ENCODE measurements at regions not wholly inside any gene's neighbourhood (a gene's known extent, or its start where the extent isn't known, plus 50 kb on each side); places are given as distances from the start of the nearest gene placed in this dataset.

DNA sequence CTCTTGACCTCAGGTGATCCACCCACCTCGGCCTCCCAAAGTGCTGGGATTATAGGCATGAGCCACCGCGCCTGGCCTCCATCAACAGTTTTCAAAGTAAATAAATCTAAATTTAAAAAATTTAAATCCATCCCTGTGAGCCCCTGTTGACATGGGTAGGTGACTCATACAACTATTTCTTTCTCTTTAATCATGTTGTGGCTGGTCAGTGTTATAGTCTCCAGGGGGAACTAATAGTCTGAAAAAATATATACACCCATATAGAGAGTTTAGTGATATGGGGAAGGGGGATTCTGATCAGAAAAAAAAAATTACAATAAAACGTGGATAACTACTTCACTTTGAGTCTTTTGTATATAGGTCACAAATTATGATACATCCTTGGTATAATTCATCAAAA, 159.2 kb downstream of the ZNF608 start:
- Histone ChIP-seq H3K4me1 (ENCODE audit: control insufficient read depth, insufficient read depth, low read length) (peaks cover 8% of the 10 kb centered on the region), H3K9ac (ENCODE audit: low read length) (no peak overlapping the region), H3K27me3 (ENCODE audit: control insufficient read depth, insufficient read depth, low read length) (no peaks in the 10 kb centered on the region), H3K9me3 (ENCODE audit: control insufficient read depth, low read length) (no peaks in the 10 kb centered on the region), H3K36me3 (ENCODE audit: control insufficient read depth, insufficient read depth, low read length) (no peaks in the 10 kb centered on the region), H3K4me3 (ENCODE audit: low read length) (no peak overlapping the region)

DNA sequence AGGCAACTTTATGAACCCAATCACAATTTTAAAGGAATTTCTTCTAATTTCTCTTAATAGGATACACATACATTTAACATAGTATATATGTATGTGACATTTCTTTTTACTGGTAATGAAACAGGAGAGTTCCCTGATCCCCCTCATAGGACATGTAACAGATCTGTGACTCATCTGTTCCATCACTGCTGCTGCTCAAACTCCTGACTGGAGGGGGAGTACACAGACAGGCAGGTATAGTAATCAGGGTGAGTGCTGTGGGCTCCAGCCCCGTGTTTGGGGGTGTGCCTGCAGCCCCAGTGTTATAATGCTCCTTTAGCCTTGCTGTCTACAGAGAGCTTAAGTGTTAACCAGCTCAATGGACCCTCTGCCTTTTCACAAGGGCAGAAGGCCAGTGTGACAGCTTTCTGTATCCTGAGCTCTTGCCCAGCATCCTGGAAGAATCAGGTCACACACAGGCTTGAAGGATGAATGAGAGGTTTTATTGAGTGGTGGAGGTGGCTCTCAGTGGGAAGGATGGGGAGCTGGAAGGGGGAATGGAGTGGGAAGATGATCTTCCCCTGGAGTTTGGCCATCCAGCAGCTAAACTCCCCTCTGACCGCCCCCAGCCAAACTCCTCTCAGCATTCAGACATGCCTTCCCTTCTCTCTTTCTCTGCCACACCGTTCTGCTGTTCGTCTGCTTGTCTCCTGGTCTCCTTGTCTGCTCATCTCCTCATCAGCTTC, 161.3 kb downstream of the ZNF608 start:
- Histone ChIP-seq H3K9ac (ENCODE audit: low read length) (no peak overlapping the region), H3K4me1 (ENCODE audit: control insufficient read depth, insufficient read depth, low read length) (peaks cover 22% of the 10 kb centered on the region), H3K36me3 (ENCODE audit: control insufficient read depth, insufficient read depth, low read length) (no peaks in the 10 kb centered on the region), H3K4me3 (ENCODE audit: low read length) (no peak overlapping the region), H3K27me3 (ENCODE audit: control insufficient read depth, insufficient read depth, low read length) (no peaks in the 10 kb centered on the region), H3K9me3 (ENCODE audit: control insufficient read depth, low read length) (no peaks in the 10 kb centered on the region)

- Histone ChIP-seq H3K4me1 (ENCODE audit: control insufficient read depth, insufficient read depth, low read length) (peaks cover 22% of the 10 kb centered on the region), H3K27me3 (ENCODE audit: control insufficient read depth, insufficient read depth, low read length) (no peaks in the 10 kb centered on the region), H3K9me3 (ENCODE audit: control insufficient read depth, low read length) (no peaks in the 10 kb centered on the region), H3K4me3 (ENCODE audit: low read length) (no peak overlapping the region), H3K9ac (ENCODE audit: low read length) (no peak overlapping the region), H3K36me3 (ENCODE audit: control insufficient read depth, insufficient read depth, low read length) (no peaks in the 10 kb centered on the region)
These were observed 162.7 kb downstream of the ZNF608 start for GRCh38 chr5:124583469-124584350.

DNA sequence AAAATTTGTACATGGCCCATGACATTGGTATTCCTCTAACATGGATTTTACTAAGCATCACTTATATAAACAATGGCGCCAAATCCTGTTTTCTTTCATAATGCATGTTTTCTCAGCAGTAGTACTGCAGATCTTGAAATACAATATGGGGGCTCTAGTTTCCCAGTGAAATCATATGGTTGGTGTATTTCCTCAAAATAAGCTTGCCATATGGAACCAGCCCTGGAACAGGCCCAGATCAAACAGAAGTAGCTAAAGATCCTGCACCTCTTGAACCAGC, 163.9 kb downstream of the ZNF608 start:
- H3K9me3 ChIP-seq (ENCODE audit: control insufficient read depth, low read length) = no peaks in the 10 kb centered on the region
- H3K9ac ChIP-seq (ENCODE audit: low read length) = no peak overlapping the region

GRCh38 chr5:124581738-124582560, 164.5 kb downstream of the ZNF608 start:
- H3K9ac ChIP-seq (ENCODE audit: low read length) = no peak overlapping the region

More for the DNA sequence above, 163.9 kb downstream of the ZNF608 start:
- no peaks in the 10 kb centered on the region for H3K36me3 ChIP-seq (ENCODE audit: control insufficient read depth, insufficient read depth, low read length)
- no peaks in the 10 kb centered on the region for H3K27me3 ChIP-seq (ENCODE audit: control insufficient read depth, insufficient read depth, low read length)
- H3K4me3 ChIP-seq (ENCODE audit: low read length) = no peak overlapping the region
- H3K4me1 ChIP-seq (ENCODE audit: control insufficient read depth, insufficient read depth, low read length) = peaks cover 22% of the 10 kb centered on the region

DNA sequence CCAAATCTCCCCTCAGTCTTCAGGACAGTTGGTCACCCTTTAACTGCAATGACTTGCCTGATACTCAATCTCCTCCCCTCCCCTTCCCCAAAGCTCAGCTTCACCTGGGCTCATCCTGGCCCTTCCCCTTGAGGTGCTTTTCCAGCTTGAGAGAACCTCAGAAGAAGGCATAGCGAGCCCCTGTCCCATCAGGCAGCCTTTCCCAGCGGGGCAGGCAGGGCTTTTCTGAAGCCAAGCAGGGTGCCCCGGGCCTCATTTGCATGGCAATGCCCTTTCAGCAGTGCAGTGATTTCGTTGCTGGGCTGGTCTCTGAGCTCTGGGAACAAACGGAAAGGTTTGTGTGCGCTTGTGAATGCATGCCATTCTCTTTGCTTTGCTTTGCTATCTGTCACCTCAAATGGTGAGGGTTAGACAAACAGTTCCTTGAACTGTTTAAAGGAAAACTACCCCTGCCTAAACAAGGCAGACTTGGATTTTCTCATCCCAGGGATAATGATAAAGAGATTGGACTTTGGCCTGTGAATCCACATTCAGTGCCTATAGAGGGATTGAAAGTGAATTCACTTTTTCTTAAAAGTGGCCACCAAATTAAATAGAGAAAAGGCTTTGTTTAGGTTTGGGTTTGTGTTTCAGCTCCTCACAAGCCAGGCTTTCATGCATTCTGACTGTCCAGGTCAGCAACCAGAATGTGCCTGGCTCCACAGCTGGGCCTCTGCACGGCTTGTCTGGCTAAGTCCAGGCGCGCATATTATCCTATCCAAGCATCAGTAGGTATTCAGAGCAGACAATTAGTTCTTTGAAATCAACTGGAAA, 165.3 kb downstream of the ZNF608 start:
- Histone ChIP-seq H3K36me3 (ENCODE audit: control insufficient read depth, insufficient read depth, low read length) (no peaks in the 10 kb centered on the region), H3K4me3 (ENCODE audit: low read length) (no peak overlapping the region), H3K27me3 (ENCODE audit: control insufficient read depth, insufficient read depth, low read length) (no peaks in the 10 kb centered on the region), H3K9me3 (ENCODE audit: control insufficient read depth, low read length) (no peaks in the 10 kb centered on the region), H3K4me1 (ENCODE audit: control insufficient read depth, insufficient read depth, low read length) (peaks cover 26% of the 10 kb centered on the region), H3K9ac (ENCODE audit: low read length) (no peak overlapping the region)

More at GRCh38 chr5:124581738-124582560, 164.5 kb downstream of the ZNF608 start:
- H3K27me3 ChIP-seq (ENCODE audit: control insufficient read depth, insufficient read depth, low read length) = no peaks in the 10 kb centered on the region
- no peak overlapping the region for H3K4me3 ChIP-seq (ENCODE audit: low read length)
- no peaks in the 10 kb centered on the region for H3K9me3 ChIP-seq (ENCODE audit: control insufficient read depth, low read length)
- peaks cover 22% of the 10 kb centered on the region for H3K4me1 ChIP-seq (ENCODE audit: control insufficient read depth, insufficient read depth, low read length)
- no peaks in the 10 kb centered on the region for H3K36me3 ChIP-seq (ENCODE audit: control insufficient read depth, insufficient read depth, low read length)

GRCh38 chr5:124580512-124580911, 165.9 kb downstream of the ZNF608 start:
- H3K27me3 ChIP-seq (ENCODE audit: control insufficient read depth, insufficient read depth, low read length) = no peaks in the 10 kb centered on the region
- H3K4me1 ChIP-seq (ENCODE audit: control insufficient read depth, insufficient read depth, low read length) = peaks cover 27% of the 10 kb centered on the region
- no peak overlapping the region for H3K9ac ChIP-seq (ENCODE audit: low read length)
- H3K4me3 ChIP-seq (ENCODE audit: low read length) = no peak overlapping the region
- H3K36me3 ChIP-seq (ENCODE audit: control insufficient read depth, insufficient read depth, low read length) = no peaks in the 10 kb centered on the region
- no peaks in the 10 kb centered on the region for H3K9me3 ChIP-seq (ENCODE audit: control insufficient read depth, low read length)

DNA sequence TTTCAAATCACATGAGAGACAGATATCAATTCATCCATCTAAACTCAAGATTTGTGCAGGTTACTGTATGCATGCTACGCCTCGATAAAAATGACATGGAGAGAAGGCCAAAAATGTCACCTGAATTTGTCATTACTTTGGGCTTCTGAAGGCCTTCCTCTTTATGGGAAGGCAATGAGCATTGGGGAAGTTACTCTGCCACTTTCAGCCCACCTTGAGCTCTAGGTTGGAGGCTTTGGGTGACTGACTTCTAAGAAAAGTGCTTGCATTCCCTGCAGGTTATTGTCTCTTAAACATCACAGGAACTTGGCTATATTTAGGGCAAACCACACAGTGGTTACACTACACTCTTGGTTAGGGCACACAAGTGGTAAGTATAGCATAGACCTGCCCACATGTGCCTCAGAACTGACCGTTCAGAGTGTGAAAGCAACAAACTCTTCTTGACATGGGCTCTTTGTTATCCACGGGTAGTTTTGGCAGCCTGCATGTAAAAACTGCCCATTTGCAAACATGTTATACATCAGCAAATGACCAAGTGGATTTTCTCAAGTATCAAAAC, 169.5 kb downstream of the ZNF608 start:
- no peaks in the 10 kb centered on the region for H3K36me3 ChIP-seq (ENCODE audit: control insufficient read depth, insufficient read depth, low read length)
- no peak overlapping the region for H3K4me3 ChIP-seq (ENCODE audit: low read length)
- H3K9ac ChIP-seq (ENCODE audit: low read length) = no peak overlapping the region
- no peaks in the 10 kb centered on the region for H3K9me3 ChIP-seq (ENCODE audit: control insufficient read depth, low read length)
- H3K27me3 ChIP-seq (ENCODE audit: control insufficient read depth, insufficient read depth, low read length) = no peaks in the 10 kb centered on the region
- peaks cover 21% of the 10 kb centered on the region for H3K4me1 ChIP-seq (ENCODE audit: control insufficient read depth, insufficient read depth, low read length)

GRCh38 chr5:124575725-124576124, 170.7 kb downstream of the ZNF608 start:
- Histone ChIP-seq H3K9ac (ENCODE audit: low read length) (no peak overlapping the region), H3K36me3 (ENCODE audit: control insufficient read depth, insufficient read depth, low read length) (no peaks in the 10 kb centered on the region), H3K9me3 (ENCODE audit: control insufficient read depth, low read length) (no peaks in the 10 kb centered on the region), H3K4me3 (ENCODE audit: low read length) (no peak overlapping the region), H3K4me1 (ENCODE audit: control insufficient read depth, insufficient read depth, low read length) (peaks cover 11% of the 10 kb centered on the region), H3K27me3 (ENCODE audit: control insufficient read depth, insufficient read depth, low read length) (no peaks in the 10 kb centered on the region)

GRCh38 chr5:124574521-124575436, 171.7 kb downstream of the ZNF608 start:
- H3K9ac ChIP-seq (ENCODE audit: low read length) = no peak overlapping the region
- no peaks in the 10 kb centered on the region for H3K27me3 ChIP-seq (ENCODE audit: control insufficient read depth, insufficient read depth, low read length)

More at GRCh38 chr5:124574521-124575436, 171.7 kb downstream of the ZNF608 start:
- Histone ChIP-seq H3K4me3 (ENCODE audit: low read length) (no peak overlapping the region), H3K9me3 (ENCODE audit: control insufficient read depth, low read length) (no peaks in the 10 kb centered on the region), H3K36me3 (ENCODE audit: control insufficient read depth, insufficient read depth, low read length) (no peaks in the 10 kb centered on the region), H3K4me1 (ENCODE audit: control insufficient read depth, insufficient read depth, low read length) (peaks cover 8% of the 10 kb centered on the region)

All from mucosa of stomach (tissue), 1 donor.